NCI-H446 treated with DMSO at 0.1 percent for 48 hours (cell line): ENCODE measurements at regions not wholly inside any gene's neighbourhood (a gene's known extent, or its start where the extent isn't known, plus 50 kb on each side); places are given as distances from the start of the nearest gene placed in this dataset.
"Not testable (repeated sequence)": the region's sequence is repeated elsewhere in the genome, so short reads cannot be mapped to it uniquely, and the experiment has no call there.

Experiments
- DNase-seq: peaks from one replicate; lab custom pipeline; 2025; lab: John Stamatoyannopoulos, UW

DNA sequence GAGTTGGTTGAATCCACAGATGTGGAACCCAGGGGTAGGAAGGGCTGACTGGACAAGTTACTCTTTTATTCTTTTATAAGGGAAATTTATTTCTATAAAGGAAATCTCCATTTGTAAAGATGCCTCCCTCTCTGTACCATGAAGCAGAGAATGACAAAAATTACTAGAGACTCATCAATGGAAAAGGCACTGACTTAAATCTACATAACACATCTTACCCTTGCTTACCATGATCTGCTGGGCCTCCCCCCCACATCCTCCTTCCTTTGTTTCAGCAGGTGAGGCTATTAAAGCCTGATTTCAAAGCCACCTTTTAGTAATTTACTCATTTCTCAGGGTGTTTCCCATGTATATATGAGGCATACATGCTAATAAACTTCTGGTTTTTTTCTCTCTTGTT lies 130.2 kb upstream of the HDDC2 start:
- DNase-seq: no peak

DNA sequence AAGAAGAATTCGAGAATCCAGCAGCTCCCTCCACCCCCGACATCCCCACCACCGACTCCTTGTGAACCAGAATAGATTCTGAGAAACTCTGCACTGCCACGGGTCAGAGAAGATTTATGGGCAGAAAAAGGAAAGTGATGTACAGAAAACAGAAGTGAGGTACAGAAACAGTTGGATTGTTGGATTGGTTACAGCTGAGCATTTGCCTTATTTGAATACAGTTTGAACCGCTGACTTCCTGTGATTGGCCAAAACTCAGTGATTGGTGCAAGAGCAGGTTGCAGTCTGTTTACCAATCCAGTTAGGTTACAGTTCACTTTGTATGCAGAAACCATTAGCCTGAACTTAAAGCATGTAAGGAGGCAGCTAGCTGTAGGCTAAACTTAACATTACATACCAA lies 131.2 kb upstream of the HDDC2 start:
- DNase-seq: no peak

DNA sequence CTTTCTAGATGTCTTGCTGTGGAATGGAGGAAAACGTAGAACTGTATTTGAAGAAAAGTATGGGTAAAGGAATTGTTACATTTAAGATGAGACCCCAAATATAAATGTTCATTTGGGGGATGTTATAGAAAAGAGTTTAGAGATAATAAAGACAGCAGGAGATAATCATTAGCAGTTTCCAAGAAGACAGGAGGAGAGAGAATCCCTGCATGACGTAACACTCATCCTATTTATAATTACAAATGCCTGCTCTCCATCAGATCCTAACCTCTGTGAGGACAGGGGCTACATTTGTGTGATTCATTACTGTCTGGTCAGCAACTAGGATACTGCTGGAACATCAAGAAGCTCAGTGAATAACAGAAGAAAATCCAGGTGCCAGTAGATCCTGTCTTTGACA lies 133.0 kb upstream of the HDDC2 start:
- DNase-seq: no peak

DNA sequence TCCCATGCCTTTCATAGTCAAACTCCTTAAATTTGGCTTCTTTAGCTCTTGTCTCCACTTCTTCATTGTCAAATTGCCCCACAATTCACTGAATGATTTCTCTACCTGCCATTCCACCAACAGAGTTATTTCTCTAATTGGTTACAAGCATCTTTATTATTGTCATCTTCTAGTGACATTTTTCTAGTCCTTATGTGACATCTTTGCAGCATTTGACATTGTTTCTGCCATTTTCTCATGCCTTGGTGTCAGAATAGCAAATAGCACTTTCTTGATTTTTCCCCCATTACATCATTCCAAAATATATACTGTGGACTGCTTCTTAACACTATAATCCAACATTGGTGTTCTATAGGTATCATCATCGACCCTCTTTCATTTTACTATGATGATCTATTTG lies 137.7 kb upstream of the HDDC2 start:
- DNase-seq: no peak

DNA sequence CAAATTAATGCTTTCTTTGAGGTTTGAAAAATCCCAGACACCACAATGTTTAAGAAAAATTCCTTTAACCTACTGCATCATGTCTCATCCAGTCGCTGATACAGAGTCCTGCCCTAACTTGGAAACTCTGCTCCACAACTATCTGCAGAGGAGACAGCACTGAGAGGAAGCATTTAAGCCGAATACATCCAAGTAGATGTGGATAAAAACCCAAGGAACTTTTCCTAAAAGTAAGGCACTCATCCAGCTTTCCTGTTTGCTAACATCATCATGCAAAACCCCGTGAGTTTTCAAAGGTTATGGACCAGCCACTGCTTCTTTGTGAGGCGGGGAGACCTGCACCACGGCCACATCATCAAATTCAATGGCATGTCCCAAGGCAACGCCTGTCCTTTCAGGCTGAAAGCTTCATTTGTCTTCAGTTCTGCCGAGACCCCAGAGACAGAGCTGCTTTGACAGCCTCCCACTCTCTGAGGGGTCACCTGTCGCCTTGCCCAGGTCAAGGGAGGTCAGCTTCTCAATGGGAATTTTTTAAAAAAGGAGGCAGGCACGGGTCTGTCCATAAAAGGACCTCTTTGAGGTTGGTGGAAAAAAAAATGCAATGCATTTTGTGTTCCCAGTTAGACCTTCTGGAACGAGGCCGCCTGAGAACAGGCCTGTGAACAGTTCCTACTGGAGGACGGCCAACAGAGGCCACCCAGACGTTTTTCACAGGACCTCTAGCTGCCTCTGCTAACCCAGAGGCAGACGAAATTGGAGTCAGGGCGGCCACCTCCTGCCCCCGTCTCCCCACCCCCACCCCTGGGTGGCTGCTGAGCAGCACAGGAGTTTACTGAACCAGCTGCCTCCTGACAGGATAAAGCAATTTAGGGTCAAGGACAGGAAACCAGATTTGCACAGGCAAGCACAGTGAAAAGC lies 142.5 kb upstream of the HDDC2 start:
- DNase-seq: no peak

DNA sequence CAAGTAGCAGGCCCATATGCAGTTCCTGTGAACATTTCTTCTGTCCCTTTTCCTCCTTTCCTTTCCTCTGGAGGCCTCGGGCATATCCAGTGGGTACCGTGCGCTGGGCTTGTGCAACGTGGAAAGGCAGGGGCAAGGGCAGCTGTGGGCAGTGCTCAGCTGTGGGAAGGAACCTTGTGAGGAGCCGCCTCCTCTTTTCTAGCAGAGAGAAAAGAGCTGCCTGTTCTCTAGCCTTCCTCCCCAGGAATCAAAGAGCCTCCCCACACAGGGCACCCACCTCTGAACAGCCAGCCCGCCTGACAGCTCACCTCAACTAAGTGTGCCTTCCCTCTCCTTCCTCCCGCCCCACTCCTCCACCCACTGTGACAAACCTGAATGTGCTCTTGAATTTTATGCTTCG lies 143.3 kb upstream of the HDDC2 start:
- no peak for DNase-seq

DNA sequence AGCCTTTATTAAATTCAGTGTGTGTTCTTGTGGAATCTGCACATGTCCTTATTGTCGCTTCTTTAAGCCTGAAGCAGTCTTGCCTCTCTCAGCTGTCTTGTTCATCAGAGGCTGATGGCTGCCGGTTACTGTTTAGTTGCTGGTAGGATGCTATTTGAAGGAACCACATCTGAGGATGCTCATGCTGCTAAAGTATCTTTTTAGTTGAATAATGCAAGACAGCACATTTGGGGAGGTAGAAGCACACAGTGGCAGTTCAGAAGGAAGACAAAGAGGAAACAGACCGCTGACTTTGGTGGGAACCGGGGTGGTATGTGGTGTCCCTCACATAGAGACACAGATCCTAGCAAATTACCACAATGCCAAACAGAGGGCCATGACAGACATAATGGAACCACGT lies 144.2 kb upstream of the HDDC2 start:
- DNase-seq: no peak

DNA sequence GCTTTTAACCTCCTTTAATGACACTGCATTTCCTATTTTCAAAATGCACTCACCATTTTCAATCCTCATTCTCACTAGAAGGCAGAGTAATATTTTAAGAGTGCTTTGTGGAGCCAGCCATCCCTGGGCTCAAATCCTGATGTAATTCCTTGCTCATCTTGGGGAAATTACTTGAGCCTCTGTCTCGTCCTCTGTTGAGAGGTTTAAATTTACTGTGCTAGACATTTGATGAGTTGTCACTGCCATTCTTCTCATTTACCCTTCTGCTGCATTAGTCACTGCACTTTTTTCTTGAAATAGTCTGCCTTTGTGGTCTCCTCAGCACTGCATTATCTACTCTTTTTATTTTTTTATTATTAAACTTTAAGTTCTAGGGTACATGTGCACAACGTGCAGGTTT lies 150.0 kb upstream of the HDDC2 start:
- DNase-seq: no peak

DNA sequence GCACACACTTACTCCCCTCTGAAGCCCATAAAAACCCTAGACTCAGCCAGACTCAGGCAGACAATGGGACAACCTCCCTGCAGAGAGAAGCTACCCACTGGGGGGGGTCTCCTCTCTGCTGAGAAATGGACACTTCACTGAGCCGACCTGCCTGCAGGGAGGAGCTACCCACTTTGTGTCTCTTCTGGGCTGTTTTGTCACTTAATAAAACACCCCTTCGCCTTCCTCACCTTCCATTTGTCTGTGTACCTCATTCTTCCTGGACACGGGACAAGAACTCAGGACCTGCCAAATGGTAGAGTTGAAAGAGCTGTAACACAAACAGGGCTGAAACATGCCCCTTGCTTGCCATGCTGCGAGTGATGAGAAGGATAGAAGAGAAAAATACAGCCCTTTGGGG lies 151.7 kb upstream of the HDDC2 start:
- no peak for DNase-seq

DNA sequence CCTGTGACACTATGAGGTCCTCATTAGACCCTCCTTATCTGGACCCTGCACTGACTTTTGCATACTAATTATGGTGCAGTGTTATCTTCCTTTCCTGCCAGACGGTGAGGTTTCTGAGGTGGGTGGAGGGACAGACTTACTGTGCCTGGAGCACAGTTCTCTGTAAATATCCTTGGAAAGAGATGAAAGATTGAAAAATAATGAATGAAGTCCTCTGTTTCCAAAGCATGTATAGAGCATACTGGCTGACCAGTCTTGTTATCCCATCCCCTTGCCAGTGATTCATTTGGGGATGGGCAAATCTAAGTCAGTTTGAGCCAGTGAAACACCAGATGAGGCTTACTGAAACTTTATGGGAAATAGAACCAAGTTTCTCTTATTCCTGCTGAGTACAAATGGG lies 152.6 kb upstream of the HDDC2 start:
- no peak for DNase-seq

DNA sequence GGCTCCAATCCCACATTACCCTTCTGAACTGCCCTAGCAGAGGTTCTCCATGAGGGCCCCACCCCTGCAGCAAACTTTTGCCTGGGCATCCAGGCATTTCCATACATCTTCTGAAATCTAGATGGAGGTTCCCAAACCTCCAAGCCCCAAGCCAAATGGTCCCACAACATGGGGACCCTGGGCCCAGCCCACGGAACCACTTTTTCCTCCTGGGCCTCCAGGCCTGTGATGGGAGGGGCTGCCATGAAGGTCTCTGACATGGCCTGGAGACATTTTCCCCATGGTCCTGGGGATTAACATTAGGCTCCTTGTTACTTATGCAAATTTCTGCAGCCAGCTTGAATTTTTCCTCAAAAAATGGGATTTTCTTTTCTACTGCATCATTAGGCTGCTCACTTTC lies 156.7 kb upstream of the HDDC2 start:
- DNase-seq: not testable (repeated sequence)

DNA sequence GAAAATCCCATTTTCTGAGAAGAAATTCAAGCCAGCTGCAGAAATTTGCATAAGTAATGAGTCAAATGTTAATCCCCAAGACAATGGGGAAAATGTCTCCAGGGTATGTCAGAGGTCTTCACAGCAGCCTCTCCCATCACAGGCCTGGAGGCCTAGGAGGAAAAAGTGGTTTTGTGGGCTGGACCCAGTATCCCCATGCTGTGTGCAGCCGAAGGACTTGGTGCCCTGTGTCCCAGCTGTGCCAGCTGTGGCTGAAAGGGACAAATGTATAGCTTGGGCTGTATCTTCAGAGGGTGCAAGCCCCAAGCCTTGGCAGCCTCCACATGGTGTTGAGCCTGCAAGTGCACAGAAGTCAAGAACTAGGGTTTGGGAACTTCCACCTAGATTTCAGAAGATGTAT lies 163.6 kb upstream of the HDDC2 start:
- DNase-seq: not testable (repeated sequence)

DNA sequence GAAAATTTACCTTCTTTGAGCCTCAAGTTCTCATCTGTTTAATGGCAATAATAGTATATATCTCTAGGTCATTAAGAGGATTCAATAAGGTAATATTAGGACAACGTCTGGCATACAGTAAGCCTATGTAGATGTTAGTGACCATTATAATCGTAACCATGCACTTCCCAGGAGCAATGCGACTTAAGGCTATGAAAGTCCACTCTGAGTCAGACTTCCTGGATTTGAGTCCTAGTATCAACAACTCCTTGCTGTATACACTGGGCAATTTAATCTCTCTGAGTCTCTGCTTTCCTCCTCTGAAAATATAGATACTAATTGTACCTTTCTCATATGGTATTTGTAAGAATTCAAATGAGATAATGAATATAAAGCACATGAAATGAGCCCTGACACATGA lies 168.1 kb upstream of the HDDC2 start:
- DNase-seq: no peak

DNA sequence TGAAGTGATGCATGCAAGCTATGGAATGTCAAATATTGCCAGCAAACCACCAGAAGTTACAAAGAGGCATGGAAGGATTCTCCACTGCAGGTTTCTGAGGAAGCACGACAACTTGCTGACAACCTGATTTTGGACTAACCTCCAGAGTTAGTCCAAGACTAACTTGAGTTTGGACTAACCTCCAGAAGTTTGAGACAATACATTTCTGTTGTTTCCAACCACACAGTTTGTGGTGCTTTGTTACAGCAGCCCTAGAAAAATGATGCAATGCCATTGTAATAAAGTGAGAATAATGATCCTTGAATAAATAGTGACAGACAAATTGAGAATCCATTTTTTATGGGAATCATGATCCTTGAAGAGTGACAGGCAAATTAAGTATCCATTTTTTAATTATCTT lies 169.9 kb upstream of the HDDC2 start:
- DNase-seq: no peak

DNA sequence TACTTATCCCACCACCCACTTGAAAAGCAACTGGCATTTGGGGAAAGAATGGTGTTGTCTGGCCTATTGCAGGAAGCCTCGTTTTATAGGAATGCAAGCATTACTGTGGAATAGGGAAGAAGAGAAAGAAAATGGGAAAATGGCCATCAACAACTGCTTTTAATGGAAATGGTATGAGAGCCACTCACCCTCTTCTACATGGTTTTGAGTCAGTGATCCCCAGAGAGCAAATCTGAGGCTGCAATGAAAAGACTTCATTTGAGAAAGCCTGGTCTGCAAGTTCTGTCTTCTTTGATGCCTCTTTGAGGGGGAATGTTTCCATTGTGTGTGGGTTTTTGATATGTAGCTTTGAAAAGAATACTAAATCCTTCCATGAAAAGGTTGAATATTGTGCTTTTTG lies 172.3 kb upstream of the HDDC2 start:
- DNase-seq: no peak

DNA sequence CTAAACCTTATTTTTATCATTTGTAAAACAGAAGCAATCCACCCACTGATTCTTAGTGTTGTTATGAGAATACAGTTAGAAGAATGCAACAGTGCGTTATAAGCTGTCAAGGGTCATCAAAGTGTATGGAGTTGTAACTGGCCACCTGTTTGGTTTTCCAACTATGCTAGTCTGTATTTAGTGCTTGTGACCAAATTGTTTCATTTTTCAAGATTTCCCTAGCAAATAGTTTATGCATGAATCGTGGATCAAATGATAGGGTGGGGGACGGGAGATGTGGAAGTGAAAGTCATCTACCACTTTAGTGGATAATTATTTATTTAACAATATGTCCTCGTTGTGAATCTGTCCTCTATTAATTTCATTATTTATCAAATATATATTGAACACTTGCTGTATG lies 175.4 kb upstream of the HDDC2 start:
- no peak for DNase-seq

DNA sequence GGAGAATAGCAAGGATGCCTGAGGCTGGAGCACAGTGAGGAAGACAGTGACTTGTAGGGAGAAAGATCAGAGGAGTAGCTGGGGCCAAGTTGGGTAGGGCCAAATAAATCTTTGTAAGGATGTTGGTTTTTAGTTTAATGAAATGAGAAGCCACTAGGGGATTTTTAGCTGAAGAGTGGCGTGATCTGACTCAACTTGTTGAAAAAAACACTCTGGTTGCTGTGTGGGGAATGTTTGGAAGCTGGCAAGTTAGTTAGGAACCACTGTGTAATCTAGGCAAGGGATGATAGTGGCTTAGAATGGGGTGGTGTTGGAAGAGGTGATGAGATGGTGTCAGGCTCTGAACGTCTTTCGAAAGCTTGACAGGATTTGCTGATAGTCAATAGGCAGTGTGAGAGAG lies 176.1 kb upstream of the HDDC2 start:
- no peak for DNase-seq

DNA sequence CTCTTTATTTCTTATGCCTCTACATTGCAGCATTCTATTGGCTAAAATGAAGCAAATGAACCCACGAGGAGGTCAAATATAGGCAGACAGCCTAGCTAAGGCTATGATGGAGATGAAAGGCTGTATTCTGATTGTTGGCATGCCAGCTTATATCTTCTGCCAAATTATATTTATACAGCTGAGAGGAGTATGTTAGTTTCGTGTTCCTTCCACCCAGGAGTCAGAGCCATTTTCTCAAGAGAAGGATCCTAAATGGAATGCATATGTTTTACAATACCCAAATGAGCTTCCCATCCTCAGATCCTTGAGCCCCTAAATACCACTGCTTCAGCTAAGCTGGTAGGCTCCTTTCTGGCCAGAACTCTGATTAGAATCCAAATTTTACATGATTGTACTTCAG lies 178.4 kb upstream of the HDDC2 start:
- no peak for DNase-seq

DNA sequence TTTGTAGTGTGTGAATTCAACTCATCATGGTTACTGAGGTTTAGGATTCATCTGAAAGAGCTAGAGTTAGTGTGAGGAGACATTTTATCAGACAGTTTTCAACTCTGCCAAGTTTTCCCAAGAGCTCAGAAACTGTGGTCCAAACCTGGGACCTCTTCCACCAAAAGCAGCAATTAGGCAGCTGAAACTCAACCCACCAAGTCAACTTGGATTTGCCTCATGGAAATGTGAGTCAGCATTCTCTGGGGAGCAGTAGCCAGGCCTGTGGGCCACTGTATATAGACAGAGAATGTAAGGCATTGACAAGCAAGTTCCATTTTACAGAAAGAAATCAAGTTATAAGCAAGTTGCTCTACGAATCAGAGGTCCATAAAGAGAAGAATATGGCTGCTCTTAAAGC lies 178.8 kb upstream of the HDDC2 start:
- no peak for DNase-seq

DNA sequence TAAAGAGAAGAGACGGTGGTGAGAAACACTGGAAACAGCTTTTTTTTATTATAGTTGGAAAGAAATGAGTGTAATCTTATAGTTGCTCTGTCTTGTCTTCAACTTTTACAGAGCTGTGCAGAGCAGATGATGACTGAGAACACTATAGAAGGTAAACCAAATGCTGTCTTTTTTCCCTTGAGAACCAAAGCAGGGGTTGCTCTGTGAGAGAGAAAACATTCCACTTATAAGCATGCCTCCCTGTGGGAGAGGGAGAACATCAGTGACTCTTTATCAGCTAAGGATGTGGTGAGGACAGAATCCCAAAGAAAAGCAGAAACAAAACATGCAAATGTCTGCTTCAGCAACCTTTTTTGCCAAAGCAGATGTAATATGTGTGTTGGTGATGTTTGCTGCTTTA lies 179.3 kb upstream of the HDDC2 start:
- no peak for DNase-seq

DNA sequence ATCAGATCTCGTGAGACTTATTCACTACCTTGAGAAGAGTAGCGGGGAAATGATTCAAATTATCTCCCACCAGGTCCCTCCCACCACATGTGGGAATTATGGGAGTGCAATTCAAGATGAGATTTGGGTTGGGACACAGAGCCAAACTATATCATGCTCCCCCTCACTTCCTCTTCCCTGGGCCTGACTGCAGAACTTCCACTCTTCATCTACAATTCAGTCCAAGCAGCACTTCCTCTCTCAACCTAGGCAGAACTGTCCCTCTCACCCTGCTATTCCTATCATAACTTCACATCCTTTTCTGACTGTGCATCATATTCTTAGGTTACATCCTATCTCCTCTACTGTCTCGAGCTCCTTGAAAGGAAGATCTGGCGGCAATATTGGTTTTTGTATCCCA lies 184.0 kb upstream of the HDDC2 start:
- DNase-seq: no peak

DNA sequence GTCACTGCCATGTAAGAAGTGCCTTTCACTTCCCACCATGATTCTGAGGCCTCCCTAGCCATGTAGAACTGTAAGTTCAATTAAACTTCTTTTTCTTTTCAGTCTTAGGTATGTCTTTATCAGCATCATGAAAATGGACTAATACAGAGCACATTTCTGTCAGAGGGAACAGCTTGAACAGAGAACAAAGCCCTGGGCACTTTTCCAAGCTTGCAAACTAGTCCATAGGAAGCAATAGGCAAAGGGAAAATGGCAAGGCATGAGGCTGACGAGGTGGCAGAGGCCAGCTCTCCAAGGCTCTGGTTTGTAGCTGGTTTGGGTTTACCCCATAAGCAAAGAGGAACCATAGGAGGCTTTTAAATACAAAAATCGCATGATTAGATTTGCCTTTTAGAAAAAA lies 185.1 kb upstream of the HDDC2 start:
- DNase-seq: no peak

DNA sequence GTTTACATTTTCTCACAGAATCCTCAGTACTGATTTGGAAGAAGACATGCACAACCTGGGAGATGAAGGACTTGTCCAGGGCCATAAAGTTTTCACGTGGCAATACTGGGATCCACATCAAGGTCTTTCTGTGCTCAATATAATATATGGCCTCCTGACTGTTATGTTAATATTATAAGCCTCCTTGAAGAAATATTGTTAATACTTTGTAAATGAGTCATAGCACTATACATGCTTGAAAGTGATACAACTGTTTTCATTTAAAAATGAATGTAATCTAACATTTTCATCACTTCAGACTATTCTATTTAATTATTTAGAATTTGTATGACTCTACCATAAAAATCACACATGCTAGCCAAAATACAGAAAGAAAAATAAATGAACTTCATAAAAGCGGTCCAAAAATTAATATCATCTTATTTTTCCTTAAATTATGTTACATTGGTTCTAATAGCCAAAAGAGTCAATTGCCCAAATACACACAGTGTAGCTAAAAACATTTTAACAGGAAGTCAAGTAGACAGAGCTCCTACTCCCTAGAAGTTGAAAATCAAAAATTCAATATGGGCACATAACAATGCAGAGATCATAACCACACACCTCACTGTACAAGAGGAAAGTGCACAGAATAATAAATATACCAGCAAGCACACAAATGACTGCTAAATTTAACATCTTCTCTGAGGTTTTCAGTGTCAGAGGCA lies 188.0 kb upstream of the HDDC2 start:
- DNase-seq: no peak
